Cardiac fibroblast (primary cell): ENCODE measurements at regions not wholly inside any gene's neighbourhood (a gene's known extent, or its start where the extent isn't known, plus 50 kb on each side); places are given as distances from the start of the nearest gene placed in this dataset.
A peak's percentile ranks its signal among the peaks of the same experiment; 100 is the strongest.
"Not testable (repeated sequence)": the region's sequence is repeated elsewhere in the genome, so short reads cannot be mapped to it uniquely, and the experiment has no call there.

ENCODE experiments used
- DNase-seq, 2 donors: peaks; one replicate each; pipeline versions ENCODE4 v3.0.0 to v3.0.0-alpha.2; 2010; ENCODE audit warnings: low read depth in 2 of 2
- H3K4me3 ChIP-seq, 2 donors: replicated peaks in 1 of 2; 1 replicate in 1 of 2; 2 replicates in 1 of 2; pipeline ENCODE4 v1.5.1; 2011; ENCODE audit warnings: low read depth in 2 of 2, low read length in 2 of 2, mild to moderate bottlenecking in 2 of 2, moderate library complexity in 1 of 2
- CTCF ChIP-seq: IDR thresholded peaks from one replicate; pipeline ENCODE4 v1.5.1; 2011; ENCODE audit warnings: low read depth, mild to moderate bottlenecking, low read length, inconsistent platforms

GRCh38 chr7:51374936-51375335 lies 58.3 kb upstream of the COBL start:
- TF ChIP-seq CTCF, result no peak
- DNase-seq, result no peak
- no peak overlapping the region for H3K4me3 ChIP-seq

- DNase-seq, result not testable (repeated sequence)
These were observed 57.0 kb upstream of the COBL start for GRCh38 chr7:51373607-51374006.

GRCh38 chr7:51369746-51370145 lies 53.1 kb upstream of the COBL start:
- TF ChIP-seq CTCF, result peak; percentile 29
- H3K4me3 ChIP-seq, result no peak overlapping the region
- peak; percentile 14 to 35 for DNase-seq

More at GRCh38 chr7:51373607-51374006, 57.0 kb upstream of the COBL start:
- not testable (repeated sequence) for H3K4me3 ChIP-seq

- H3K4me3 ChIP-seq, DNase-seq: not testable (repeated sequence)
These were observed 52.6 kb upstream of the COBL start for GRCh38 chr7:51369228-51369627.

GRCh38 chr7:51368334-51368733 lies 51.7 kb upstream of the COBL start:
- DNase-seq, result no peak
- no peak overlapping the region for H3K4me3 ChIP-seq
- TF ChIP-seq CTCF, result no peak

GRCh38 chr7:51367614-51367968 lies 51.0 kb upstream of the COBL start:
- no peak overlapping the region for H3K4me3 ChIP-seq
- TF ChIP-seq CTCF, result no peak

GRCh38 chr7:51366930-51367613 lies 50.5 kb upstream of the COBL start:
- no peak overlapping the region for H3K4me3 ChIP-seq
- peak; percentile 56 to 60 for DNase-seq
- peak; percentile 68 for TF ChIP-seq CTCF

More at GRCh38 chr7:51367614-51367968, 51.0 kb upstream of the COBL start:
- DNase-seq, result no peak
